HG03378 (cell line): ENCODE measurements at regions not wholly inside any gene's neighbourhood (a gene's known extent, or its start where the extent isn't known, plus 50 kb on each side); places are given as distances from the start of the nearest gene placed in this dataset.
A peak's percentile ranks its signal among the peaks of the same experiment; 100 is the strongest.
"Not testable (repeated sequence)": the region's sequence is repeated elsewhere in the genome, so short reads cannot be mapped to it uniquely, and the experiment has no call there.

Experiments used
- ATAC-seq: cut with Tn5 transposase; IDR thresholded peaks from one replicate; pipeline ENCODE4 v1.9.1; 2021; ENCODE audit warnings: mild to moderate bottlenecking, moderate library complexity; ENCODE audit not compliant: unreplicated experiment

DNA sequence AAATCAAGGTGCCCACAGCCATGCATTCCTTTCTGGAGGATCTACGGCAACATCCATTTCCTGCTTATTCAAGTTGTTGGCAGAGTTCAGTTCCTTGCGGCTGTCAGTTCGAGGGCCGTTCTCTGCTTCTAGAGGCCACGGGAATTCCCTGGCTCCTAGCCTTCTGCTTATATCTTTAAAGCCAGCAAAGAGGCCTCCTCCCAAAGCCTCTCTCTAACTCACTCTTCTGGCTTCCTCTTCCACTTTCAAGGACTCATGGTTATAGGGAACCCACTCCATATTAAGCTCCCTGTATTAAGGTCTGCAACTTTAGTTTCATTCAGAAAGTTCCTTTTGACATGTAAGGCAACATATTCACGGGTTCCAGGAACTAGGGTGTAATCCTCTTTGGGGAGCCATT, 150.1 kb upstream of the RMP24 start:
- ATAC-seq: no peak

DNA sequence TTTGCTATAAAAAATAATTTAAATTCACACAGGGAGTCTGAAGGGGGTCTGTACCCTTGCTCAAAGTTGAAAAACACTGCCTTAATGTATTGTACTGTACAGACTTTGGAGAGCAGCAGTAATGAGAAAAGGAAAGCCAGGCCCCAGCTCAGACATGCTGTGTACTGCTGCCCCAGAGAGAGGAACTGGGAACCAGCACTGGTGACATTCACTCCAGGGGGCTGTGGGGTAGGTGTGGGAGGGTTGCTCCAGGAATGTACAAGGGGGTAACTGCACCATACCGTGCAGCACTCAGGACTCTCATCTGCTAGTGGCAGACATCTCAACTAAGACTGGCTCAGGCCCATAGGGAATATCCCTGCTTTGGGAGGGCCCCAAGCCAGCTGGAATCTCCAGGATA, 146.0 kb upstream of the RMP24 start:
- no peak for ATAC-seq

GRCh38 chr18:35827275-35827902, 145.1 kb upstream of the RMP24 start:
- ATAC-seq: no peak

DNA sequence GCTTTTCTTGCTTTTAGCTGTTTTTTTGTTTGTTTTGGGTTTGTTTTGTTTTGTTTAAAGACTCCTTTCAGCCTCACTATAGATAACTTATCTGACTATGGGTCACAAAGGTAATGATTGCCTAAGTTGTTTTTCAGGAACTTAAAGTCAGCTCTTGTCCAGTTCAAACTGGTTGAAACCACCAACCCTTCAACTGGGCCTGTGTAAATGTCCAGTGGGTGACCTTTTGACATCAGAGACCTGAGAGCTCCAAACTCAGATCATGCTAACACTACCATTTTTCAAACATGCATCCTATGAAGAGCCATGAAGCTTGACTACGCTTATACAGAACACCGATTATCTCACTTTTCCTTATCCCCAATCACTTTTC, 144.6 kb upstream of the RMP24 start:
- no peak for ATAC-seq

DNA sequence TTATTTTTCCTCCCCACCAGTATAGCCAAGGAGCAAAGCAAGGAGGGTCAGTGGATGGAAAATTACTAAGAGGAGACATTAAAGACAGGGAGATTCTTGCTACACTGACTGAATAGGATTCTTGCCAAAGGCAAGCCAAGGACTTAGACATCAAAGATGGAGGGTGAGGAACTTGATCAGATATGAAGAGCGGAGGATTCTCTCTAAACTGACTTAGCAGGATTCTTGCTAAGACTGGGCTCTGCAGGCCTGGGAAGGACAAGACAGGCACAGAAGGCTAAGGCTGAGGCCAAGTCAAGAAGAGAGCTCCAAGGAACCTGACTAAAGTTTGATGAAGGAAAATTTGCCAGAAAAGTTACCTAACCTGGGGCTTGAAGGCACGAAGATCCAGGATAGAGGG, 143.9 kb upstream of the RMP24 start:
- ATAC-seq: no peak

GRCh38 chr18:35835366-35835765, 137.1 kb upstream of the RMP24 start:
- no peak for ATAC-seq

DNA sequence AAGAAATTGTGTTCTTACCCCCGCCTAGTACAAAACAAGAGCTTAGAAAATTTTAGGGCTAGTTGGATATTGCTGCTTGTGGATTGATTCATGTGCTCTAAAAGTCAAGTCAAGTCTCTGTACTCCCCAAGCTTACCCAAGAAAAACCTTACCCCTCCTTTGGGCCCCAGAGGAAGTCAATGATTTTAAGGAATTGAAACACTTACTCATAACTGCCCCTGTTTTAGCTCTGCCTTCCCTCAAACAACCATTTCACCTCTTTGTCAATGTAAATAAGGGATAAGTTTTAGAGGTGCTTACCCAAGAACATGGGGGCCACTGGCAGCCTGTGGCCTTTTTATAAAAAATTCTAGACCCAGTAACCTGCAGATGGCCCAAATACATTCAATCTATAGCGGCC, 136.6 kb upstream of the RMP24 start:
- ATAC-seq: peak; percentile 94

GRCh38 chr18:35836932-35837331, 135.5 kb upstream of the RMP24 start:
- ATAC-seq: no peak

- no peak for ATAC-seq
Measured at GRCh38 chr18:35837922-35838496, 134.5 kb upstream of the RMP24 start.

- ATAC-seq: no peak
Measured at GRCh38 chr18:35841283-35841682, 131.2 kb upstream of the RMP24 start.

GRCh38 chr18:35842536-35842935, 129.9 kb upstream of the RMP24 start:
- ATAC-seq: no peak

DNA sequence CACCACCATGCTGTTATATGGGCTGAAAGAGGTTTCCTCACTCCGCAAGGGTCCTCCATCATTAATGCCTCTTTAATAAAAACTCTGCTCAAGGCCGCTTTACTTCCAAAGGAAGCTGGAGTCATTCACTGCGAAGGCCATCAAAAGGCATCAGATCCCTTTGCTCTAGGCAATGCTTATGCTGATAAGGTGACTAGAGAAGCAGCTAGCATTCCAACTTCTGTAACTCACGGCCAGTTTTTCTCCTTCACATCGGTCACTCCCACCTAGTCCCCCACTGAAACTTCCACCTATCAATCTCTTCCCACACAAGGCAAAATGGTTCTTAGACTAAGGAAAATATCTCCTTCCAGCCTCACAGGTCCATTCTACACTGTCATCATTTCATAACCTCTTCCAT, 124.2 kb upstream of the RMP24 start:
- ATAC-seq: not testable (repeated sequence)

DNA sequence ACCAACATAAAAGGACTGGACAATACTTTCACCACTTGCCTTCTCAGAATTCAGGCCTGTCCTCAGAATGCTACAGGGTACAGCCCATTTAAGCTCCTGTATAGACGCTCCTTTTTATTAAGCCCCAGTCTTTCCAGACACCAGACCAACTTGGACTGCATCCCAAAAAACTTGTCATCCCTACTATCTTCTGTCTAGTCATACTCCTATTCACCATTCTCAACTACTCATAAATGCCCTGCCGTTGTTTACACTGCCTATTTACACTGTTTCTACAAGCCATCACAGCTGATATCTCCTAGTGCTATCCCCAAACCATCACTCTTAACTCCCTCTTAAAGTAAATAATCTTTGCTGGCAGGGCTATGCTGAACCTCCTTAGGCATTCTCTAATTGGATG, 123.2 kb upstream of the RMP24 start:
- not testable (repeated sequence) for ATAC-seq

DNA sequence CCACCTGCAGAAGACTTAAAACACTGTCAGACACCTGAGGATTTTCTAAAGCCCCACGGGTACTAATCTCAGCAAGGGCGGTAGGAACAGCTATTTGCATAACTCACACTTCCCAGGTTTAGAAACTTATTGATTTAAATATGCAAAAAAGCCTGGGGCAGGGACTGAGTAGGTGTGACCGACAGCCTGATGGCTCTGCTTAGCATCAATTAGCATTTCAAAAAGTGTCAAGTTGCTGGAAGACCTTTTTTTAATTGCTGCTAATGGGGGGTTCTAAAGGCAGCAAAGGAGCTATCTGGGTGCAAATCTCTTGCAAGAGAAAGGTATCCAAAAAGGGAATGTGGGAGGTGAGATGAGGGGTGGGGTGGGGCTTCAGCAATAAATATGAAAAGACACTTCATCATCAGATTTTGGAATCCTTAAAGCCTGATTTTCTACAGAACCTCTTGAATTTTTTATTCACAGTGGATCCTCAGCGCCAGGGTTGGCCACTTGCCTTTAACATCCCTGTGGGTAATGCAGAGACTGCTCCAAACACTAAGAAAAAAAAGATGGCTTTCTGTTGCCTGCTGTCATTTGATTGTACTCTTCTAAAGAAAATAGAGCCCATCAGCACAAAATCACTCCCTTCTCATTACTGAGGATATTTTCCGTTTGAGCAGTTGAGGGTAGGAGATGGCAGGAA, 121.1 kb upstream of the RMP24 start:
- no peak for ATAC-seq

DNA sequence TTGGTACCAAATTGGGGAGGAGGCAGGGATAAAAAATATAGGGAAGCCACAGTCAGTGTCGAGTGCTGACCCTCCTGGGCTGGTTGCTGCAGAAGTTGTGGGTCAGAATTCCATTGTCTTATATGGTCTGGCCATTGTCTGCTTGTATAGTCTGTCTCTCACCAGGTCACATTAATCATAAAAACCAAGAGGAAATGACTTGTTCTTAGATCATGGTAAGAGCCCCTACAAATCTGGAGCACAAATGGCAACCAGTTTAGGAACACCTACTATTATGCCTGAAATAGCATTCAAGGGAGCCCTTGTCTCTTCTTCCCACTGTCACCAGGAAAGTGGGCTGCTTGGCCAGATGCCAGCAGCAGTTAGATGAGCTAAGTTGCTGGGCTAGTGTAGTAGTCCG, 119.7 kb upstream of the RMP24 start:
- ATAC-seq: no peak

DNA sequence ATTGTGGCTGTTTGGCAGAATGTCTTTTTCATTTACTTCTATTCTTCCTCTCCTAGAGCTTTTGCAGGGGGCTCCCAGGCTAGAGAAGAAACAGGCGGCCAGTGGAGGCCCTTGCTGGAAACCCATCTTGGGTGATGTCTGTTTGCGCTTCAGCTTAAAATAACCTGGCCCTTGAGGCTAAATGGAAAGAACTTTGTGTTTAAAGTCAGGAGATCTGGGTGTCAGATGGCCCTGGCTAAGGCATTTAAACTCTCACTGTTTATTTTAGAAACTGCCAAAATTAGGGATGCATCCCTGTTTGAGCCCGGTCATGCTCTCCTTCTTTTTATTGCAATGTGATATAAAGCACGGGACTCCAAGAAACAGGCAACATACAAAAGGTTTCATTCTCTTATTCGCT, 118.4 kb upstream of the RMP24 start:
- no peak for ATAC-seq

- no peak for ATAC-seq
Measured at GRCh38 chr18:35856178-35856577, 116.3 kb upstream of the RMP24 start.

- not testable (repeated sequence) for ATAC-seq
Measured at GRCh38 chr18:35856721-35857120, 115.8 kb upstream of the RMP24 start.

GRCh38 chr18:35857581-35857980, 114.9 kb upstream of the RMP24 start:
- not testable (repeated sequence) for ATAC-seq

DNA sequence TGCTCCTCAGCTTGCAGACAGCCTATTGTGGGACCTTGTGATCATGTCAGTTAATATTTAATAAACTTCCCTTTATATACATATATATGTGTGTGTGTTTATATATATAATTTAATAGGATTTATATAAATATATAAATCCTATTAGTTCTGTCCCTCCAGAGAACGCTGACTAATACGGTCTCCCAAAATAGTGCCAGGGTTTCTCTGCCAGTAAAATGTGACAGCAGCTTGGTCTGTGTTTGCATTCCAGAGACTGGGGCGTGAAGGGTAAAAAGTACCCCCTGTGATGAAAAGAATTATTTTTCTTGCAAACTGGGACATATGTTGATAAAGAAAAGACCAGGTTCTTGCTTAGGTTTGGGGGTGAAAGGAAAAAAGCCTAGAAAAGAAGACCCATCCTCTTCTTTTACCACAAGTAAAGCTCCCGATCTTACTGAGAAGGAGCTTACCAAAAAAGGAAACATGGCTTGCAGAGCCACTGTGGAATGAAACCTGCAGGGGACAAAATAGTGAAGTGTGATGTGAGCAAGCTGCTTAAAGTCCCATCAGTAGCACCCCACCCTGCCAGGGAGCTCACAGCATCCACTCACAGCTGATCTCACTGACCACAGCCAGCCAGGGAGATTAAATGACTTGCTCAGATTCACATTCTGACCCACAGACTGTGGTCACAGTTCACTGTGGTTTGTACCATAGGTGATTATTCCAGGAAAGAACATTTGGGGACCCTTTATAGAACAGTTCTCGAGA, 110.9 kb upstream of the RMP24 start:
- peak; percentile 81 for ATAC-seq

DNA sequence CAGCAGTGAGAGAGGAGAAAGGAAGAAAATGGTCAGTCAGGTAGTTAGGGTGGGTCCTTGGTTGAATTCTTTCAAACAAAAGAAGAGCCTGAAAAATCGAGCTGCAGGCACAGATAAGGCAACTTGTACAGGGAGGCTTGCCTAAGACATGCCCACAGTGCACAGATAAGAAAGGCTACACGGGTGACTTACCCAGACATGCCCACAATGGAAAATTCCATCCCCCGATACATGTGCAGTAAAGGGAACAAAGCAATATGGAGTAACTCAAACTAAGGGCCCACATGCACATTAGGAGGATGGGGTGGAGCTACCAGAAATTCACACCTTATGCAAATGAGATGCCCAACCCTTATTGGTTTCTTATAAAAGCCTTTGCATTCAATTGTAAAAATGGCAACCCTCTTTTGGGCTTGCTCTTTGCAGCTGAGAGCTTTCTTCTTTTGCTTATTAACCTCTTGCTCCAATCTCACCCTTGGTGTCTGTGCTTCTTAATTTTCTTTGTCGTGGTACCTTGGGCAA, 110.3 kb upstream of the RMP24 start:
- peak; percentile 25 for ATAC-seq

DNA sequence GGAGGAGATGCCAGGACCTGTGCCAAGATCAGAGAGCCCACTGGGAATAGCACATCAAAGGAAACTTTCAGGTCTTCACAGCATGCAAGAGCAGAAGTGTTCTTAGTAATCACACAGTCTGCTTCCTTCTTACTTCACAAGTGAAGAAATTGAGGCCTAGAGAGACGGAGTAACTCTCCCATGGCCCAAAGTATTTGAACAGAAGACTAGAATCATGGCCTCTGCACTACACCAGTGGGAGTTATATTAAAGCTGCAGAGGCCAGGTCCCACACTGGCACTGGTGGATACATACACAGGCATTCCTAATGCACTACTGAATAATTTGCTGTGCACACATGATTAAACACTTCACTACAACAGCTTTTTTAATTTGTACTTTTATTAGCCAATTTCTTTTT, 107.6 kb upstream of the RMP24 start:
- no peak for ATAC-seq
